Ishikawa (cell line): ENCODE measurements at regions not wholly inside any gene's neighbourhood (a gene's known extent, or its start where the extent isn't known, plus 50 kb on each side); places are given as distances from the start of the nearest gene placed in this dataset.

Experiments
- TF ChIP-seq, protein P1 (sequence below): IDR thresholded peaks from 2 replicates; pipeline ENCODE4 v1.6.1; 2012; ENCODE audit warnings: low read depth, mild to moderate bottlenecking
- TF ChIP-seq, protein P2 (sequence below): IDR thresholded peaks from 2 replicates; pipeline ENCODE4 v1.6.1; 2012

DNA sequence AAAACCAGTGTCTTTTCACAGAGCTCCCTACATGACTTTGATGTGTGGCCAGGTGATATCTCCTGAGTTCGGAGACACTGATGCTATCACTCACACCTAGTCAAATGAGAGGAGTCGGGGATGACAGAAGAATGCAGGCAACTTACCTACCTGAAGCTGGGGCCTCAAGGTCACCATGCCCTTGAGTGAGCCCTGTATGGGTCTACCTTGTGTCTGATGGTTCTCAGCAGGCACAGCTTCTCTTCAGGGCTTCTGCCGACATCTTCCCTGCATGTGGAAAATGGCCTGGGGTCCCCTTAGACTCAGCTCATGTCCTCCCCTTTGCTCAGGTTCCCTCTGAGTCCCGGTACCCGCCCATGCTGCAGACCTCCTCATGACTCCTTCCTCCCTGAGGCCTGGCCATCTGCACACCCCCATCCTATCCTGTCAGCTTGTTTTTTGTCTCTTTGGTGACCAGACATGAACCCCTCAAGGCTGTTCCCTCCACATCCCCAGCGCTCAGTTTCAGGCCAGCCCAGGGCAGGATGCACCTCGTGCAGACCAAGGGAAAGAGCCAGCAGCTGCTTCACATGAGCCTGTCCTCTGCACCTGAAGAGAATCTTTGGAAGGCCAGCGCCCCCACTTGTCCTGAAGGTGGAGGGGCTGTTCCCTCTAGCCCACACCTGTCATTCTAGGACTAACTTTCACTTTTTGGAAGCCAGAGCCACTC, 74.6 kb upstream of the GDF10 start:
- TF ChIP-seq, protein P1, sequence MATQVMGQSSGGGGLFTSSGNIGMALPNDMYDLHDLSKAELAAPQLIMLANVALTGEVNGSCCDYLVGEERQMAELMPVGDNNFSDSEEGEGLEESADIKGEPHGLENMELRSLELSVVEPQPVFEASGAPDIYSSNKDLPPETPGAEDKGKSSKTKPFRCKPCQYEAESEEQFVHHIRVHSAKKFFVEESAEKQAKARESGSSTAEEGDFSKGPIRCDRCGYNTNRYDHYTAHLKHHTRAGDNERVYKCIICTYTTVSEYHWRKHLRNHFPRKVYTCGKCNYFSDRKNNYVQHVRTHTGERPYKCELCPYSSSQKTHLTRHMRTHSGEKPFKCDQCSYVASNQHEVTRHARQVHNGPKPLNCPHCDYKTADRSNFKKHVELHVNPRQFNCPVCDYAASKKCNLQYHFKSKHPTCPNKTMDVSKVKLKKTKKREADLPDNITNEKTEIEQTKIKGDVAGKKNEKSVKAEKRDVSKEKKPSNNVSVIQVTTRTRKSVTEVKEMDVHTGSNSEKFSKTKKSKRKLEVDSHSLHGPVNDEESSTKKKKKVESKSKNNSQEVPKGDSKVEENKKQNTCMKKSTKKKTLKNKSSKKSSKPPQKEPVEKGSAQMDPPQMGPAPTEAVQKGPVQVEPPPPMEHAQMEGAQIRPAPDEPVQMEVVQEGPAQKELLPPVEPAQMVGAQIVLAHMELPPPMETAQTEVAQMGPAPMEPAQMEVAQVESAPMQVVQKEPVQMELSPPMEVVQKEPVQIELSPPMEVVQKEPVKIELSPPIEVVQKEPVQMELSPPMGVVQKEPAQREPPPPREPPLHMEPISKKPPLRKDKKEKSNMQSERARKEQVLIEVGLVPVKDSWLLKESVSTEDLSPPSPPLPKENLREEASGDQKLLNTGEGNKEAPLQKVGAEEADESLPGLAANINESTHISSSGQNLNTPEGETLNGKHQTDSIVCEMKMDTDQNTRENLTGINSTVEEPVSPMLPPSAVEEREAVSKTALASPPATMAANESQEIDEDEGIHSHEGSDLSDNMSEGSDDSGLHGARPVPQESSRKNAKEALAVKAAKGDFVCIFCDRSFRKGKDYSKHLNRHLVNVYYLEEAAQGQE: no peak
- TF ChIP-seq, protein P2, sequence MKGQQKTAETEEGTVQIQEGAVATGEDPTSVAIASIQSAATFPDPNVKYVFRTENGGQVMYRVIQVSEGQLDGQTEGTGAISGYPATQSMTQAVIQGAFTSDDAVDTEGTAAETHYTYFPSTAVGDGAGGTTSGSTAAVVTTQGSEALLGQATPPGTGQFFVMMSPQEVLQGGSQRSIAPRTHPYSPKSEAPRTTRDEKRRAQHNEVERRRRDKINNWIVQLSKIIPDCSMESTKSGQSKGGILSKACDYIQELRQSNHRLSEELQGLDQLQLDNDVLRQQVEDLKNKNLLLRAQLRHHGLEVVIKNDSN: no peak
